ENCODE measurements at regions not wholly inside any gene's neighbourhood (a gene's known extent, or its start where the extent isn't known, plus 50 kb on each side); places are given as distances from the start of the nearest gene placed in this dataset.

DNA sequence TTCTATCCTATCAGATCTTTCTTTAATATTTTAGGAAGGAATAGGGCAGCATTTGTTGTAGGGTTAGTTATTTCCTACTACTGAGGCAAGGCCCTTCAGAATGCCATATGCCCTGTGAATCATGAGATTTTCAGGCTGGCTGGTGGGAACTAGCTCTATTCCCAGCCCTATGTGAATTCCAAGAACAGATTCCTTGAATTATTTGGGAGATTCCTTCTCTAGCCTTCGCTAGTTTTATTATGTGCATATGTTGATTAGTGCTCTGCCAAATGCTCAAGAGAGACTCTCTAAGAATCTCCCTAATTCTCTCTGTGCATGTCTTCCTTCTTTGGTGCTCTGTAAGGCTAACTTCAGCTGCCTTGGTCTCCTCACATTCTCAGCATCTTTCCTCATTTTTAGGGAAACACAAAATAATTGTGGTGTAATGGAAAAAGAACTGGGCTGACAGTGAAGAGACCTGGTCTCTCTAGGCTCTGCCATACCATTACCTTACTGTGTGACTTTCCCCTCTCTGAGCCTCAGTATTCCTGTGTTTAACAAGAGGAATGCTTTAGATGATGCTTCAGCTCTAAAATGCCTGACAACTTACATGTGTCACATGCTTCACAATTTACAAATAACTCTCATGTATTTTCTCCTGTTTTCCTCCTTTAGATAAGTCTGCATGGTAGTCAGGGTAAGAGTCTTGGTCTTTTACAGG lies 79.7 kb downstream of the VMA21 start:
- Histone ChIP-seq H3K36me3 (ENCODE audit: insufficient read depth) (no peaks in the 10 kb centered on the region), H3K79me2 (ENCODE audit: insufficient read depth, low read depth) (no peaks in the 10 kb centered on the region), H3K4me1 (ENCODE audit: low read depth, poor library complexity, severe bottlenecking) (no peaks in the 10 kb centered on the region), H3K4me3 (IDR thresholded peaks at IDR 0.05; ENCODE audit: insufficient read depth, low read depth, low read length) (no peak overlapping the region), H4K20me1 (ENCODE audit: insufficient read depth) (no peaks in the 10 kb centered on the region), H3K4me2 (no peak overlapping the region), H2AFZ (ENCODE audit: low read depth) (no peak overlapping the region), H3K9ac (no peak overlapping the region), H3K27ac (no peak overlapping the region), H3K27me3 (ENCODE audit: insufficient read depth, low read depth) (no peaks in the 10 kb centered on the region)
- TF ChIP-seq, protein P1, sequence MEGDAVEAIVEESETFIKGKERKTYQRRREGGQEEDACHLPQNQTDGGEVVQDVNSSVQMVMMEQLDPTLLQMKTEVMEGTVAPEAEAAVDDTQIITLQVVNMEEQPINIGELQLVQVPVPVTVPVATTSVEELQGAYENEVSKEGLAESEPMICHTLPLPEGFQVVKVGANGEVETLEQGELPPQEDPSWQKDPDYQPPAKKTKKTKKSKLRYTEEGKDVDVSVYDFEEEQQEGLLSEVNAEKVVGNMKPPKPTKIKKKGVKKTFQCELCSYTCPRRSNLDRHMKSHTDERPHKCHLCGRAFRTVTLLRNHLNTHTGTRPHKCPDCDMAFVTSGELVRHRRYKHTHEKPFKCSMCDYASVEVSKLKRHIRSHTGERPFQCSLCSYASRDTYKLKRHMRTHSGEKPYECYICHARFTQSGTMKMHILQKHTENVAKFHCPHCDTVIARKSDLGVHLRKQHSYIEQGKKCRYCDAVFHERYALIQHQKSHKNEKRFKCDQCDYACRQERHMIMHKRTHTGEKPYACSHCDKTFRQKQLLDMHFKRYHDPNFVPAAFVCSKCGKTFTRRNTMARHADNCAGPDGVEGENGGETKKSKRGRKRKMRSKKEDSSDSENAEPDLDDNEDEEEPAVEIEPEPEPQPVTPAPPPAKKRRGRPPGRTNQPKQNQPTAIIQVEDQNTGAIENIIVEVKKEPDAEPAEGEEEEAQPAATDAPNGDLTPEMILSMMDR (conservative IDR thresholded peaks at IDR 0.05; ENCODE audit: low read depth, low read length) = no peak

DNA sequence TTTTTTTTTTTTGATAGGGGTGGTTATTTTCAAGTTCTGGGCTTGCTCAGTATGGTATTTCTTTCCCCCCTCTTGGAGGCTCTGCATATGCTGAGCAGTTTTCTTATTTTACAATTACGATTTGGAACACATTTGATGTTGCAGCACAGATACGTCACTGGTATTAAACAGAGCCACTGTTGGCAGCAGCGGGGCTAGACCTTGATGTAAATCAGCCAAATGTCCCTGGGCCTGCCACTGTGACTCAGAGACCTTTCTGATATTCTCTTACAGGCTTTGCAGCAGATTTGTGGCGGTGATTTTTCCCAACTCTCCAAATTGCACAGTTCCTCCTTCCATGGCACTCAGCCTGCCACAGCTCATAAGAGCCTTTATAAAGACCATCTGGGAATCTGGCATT lies 81.1 kb downstream of the VMA21 start:
- Histone ChIP-seq H4K20me1 (ENCODE audit: insufficient read depth) (no peaks in the 10 kb centered on the region), H3K4me3 (IDR thresholded peaks at IDR 0.05; ENCODE audit: insufficient read depth, low read depth, low read length) (no peak overlapping the region), H3K27me3 (ENCODE audit: insufficient read depth, low read depth) (no peaks in the 10 kb centered on the region), H3K4me1 (ENCODE audit: low read depth, poor library complexity, severe bottlenecking) (no peaks in the 10 kb centered on the region), H2AFZ (ENCODE audit: low read depth) (no peak overlapping the region), H3K27ac (no peak overlapping the region), H3K79me2 (ENCODE audit: insufficient read depth, low read depth) (no peaks in the 10 kb centered on the region), H3K9ac (no peak overlapping the region), H3K36me3 (ENCODE audit: insufficient read depth) (no peaks in the 10 kb centered on the region), H3K4me2 (no peak overlapping the region)
- TF ChIP-seq, protein P1 (conservative IDR thresholded peaks at IDR 0.05; ENCODE audit: low read depth, low read length) = no peak

DNA sequence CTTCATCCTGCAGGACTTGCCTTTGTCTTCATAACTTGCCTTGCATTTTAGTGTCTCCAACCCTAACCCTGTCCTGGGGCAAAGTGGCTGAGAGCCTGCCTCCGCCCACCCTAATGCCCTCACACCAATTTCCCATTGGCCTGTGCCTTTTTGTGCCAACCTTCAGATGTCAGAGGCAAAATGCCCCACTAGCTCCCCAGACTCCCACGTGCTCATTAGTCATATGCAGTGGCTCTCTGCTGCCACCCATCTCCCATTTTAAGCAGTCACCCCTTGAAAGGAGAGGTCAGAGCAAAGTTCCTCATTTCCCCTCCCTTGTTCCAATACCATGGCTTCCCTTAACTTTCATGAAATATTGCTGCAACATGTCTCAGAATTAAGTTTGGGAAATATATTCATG lies 74.8 kb upstream of the PASD1 start:
- Histone ChIP-seq H3K4me1 (ENCODE audit: low read depth, poor library complexity, severe bottlenecking) (no peaks in the 10 kb centered on the region), H3K79me2 (ENCODE audit: insufficient read depth, low read depth) (no peaks in the 10 kb centered on the region), H2AFZ (ENCODE audit: low read depth) (peak overlapping the region; percentile 44; the same call in 1 of the 2 replicates), H3K36me3 (ENCODE audit: insufficient read depth) (no peaks in the 10 kb centered on the region), H3K27ac (no peak overlapping the region), H3K9ac (no peak overlapping the region), H4K20me1 (ENCODE audit: insufficient read depth) (no peaks in the 10 kb centered on the region), H3K4me3 (IDR thresholded peaks at IDR 0.05; ENCODE audit: insufficient read depth, low read depth, low read length) (no peak overlapping the region), H3K27me3 (ENCODE audit: insufficient read depth, low read depth) (no peaks in the 10 kb centered on the region), H3K4me2 (no peak overlapping the region)
- TF ChIP-seq, protein P1 (conservative IDR thresholded peaks at IDR 0.05; ENCODE audit: low read depth, low read length) = peak; percentile 49

DNA sequence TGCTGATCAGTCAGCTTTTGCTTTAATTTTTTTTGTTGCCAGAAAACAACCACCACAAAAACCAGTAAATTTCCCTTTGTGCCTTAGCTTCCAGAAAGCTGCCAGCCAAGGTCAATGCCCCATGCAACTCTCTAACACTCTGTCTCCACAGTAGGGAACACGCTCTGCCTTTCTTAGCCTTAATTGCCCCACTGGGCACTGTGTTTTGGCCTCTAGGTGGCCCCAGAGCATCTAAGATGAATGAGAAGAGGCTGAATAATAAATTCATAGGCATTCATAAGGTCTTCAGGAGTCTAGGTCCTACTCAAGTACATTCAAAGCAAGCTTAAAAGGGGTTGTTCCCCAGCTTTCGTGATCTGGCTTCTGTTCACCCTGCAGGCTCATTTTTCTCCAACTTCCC lies 57.7 kb upstream of the PASD1 start:
- Histone ChIP-seq H3K4me1 (ENCODE audit: low read depth, poor library complexity, severe bottlenecking) (no peaks in the 10 kb centered on the region), H3K27me3 (ENCODE audit: insufficient read depth, low read depth) (no peaks in the 10 kb centered on the region)
- TF ChIP-seq, protein P1 (conservative IDR thresholded peaks at IDR 0.05; ENCODE audit: low read depth, low read length) = 0 out of 2 replicates have a peak, but pooled peaks have one; percentile 25

More for the DNA sequence above, 57.7 kb upstream of the PASD1 start:
- Histone ChIP-seq H3K4me2 (no peak overlapping the region), H3K9ac (no peak overlapping the region), H4K20me1 (ENCODE audit: insufficient read depth) (no peaks in the 10 kb centered on the region), H3K36me3 (ENCODE audit: insufficient read depth) (no peaks in the 10 kb centered on the region), H3K79me2 (ENCODE audit: insufficient read depth, low read depth) (no peaks in the 10 kb centered on the region), H3K4me3 (IDR thresholded peaks at IDR 0.05; ENCODE audit: insufficient read depth, low read depth, low read length) (no peak overlapping the region), H2AFZ (ENCODE audit: low read depth) (no peak overlapping the region), H3K27ac (no peak overlapping the region)
